Activated CD4-positive, alpha-beta T cell treated with anti-CD3 and anti-CD28 coated beads for 48 hours (primary cell): ENCODE measurements at regions not wholly inside any gene's neighbourhood (a gene's known extent, or its start where the extent isn't known, plus 50 kb on each side); places are given as distances from the start of the nearest gene placed in this dataset.

Source experiments
- DNase-seq: peaks from one replicate; pipeline ENCODE4 v3.0.0-alpha.2; 2020

- no peak for DNase-seq
These were observed 95.6 kb upstream of the SLC4A4 start for GRCh38 chr4:71243091-71243833.

GRCh38 chr4:71247706-71248105 is 91.1 kb upstream of the SLC4A4 start:
- DNase-seq = no peak

- no peak for DNase-seq
These were observed 87.6 kb upstream of the SLC4A4 start for GRCh38 chr4:71251261-71251660.

- DNase-seq = no peak
These were observed 85.3 kb upstream of the SLC4A4 start for GRCh38 chr4:71253545-71253944.

- no peak for DNase-seq
These were observed 84.3 kb upstream of the SLC4A4 start for GRCh38 chr4:71254451-71255012.

- no peak for DNase-seq
These were observed 82.8 kb upstream of the SLC4A4 start for GRCh38 chr4:71255976-71256375.

GRCh38 chr4:71257761-71258160 is 81.1 kb upstream of the SLC4A4 start:
- DNase-seq = no peak

GRCh38 chr4:71258323-71258722 is 80.5 kb upstream of the SLC4A4 start:
- DNase-seq = no peak

- no peak for DNase-seq
These were observed 79.5 kb upstream of the SLC4A4 start for GRCh38 chr4:71259280-71259679.

GRCh38 chr4:71259911-71260331 is 78.9 kb upstream of the SLC4A4 start:
- DNase-seq = no peak

GRCh38 chr4:71260544-71260943 is 78.3 kb upstream of the SLC4A4 start:
- no peak for DNase-seq

GRCh38 chr4:71261001-71261400 is 77.8 kb upstream of the SLC4A4 start:
- no peak for DNase-seq

GRCh38 chr4:71261633-71262121 is 77.1 kb upstream of the SLC4A4 start:
- no peak for DNase-seq

GRCh38 chr4:71262161-71262560 is 76.7 kb upstream of the SLC4A4 start:
- DNase-seq = no peak

GRCh38 chr4:71266090-71266794 is 72.6 kb upstream of the SLC4A4 start:
- DNase-seq = no peak

- DNase-seq = no peak
These were observed 71.6 kb upstream of the SLC4A4 start for GRCh38 chr4:71267244-71267643.

- no peak for DNase-seq
These were observed 70.7 kb upstream of the SLC4A4 start for GRCh38 chr4:71268166-71268565.

- no peak for DNase-seq
These were observed 69.6 kb upstream of the SLC4A4 start for GRCh38 chr4:71269233-71269632.

GRCh38 chr4:71270901-71271300 is 67.9 kb upstream of the SLC4A4 start:
- DNase-seq = peak; percentile 24

- no peak for DNase-seq
These were observed 65.8 kb upstream of the SLC4A4 start for GRCh38 chr4:71272976-71273375.

GRCh38 chr4:71275004-71275403 is 63.8 kb upstream of the SLC4A4 start:
- DNase-seq = no peak

- DNase-seq = no peak
These were observed 63.2 kb upstream of the SLC4A4 start for GRCh38 chr4:71275570-71275969.

GRCh38 chr4:71277353-71277752 is 61.5 kb upstream of the SLC4A4 start:
- DNase-seq = no peak

GRCh38 chr4:71283642-71284257 is 55.1 kb upstream of the SLC4A4 start:
- no peak for DNase-seq
